ENCODE measurements at regions not wholly inside any gene's neighbourhood (a gene's known extent, or its start where the extent isn't known, plus 50 kb on each side); places are given as distances from the start of the nearest gene placed in this dataset.

GRCh38 chr16:73171380-73171779, 123.5 kb upstream of the ZFHX3 start:
- no peak for TF ChIP-seq POLR2A (IDR thresholded peaks at IDR 0.05; ENCODE audit: low read length)
- no peak for TF ChIP-seq GATA1 (IDR thresholded peaks at IDR 0.05; ENCODE audit: low read depth, low read length)
- no peak for DNase-seq

GRCh38 chr16:73170612-73171038, 122.7 kb upstream of the ZFHX3 start:
- DNase-seq = no peak
- TF ChIP-seq GATA1 (IDR thresholded peaks at IDR 0.05; ENCODE audit: low read depth, low read length) (no peak), POLR2A (IDR thresholded peaks at IDR 0.05; ENCODE audit: low read length) (no peak)

GRCh38 chr16:73166947-73167550, 119.1 kb upstream of the ZFHX3 start:
- TF ChIP-seq GATA1 (IDR thresholded peaks at IDR 0.05; ENCODE audit: low read depth, low read length) (no peak), POLR2A (IDR thresholded peaks at IDR 0.05; ENCODE audit: low read length) (no peak)
- DNase-seq = no peak

- no peak for TF ChIP-seq POLR2A (IDR thresholded peaks at IDR 0.05; ENCODE audit: low read length)
- DNase-seq = no peak
Measured at GRCh38 chr16:73166441-73166851, 118.5 kb upstream of the ZFHX3 start.

- DNase-seq = no peak
- TF ChIP-seq POLR2A (IDR thresholded peaks at IDR 0.05; ENCODE audit: low read length) = no peak
Measured at GRCh38 chr16:73163238-73163815, 115.4 kb upstream of the ZFHX3 start.

GRCh38 chr16:73161977-73162376, 114.0 kb upstream of the ZFHX3 start:
- no peak for TF ChIP-seq GATA1 (IDR thresholded peaks at IDR 0.05; ENCODE audit: low read depth, low read length)
- TF ChIP-seq POLR2A (IDR thresholded peaks at IDR 0.05; ENCODE audit: low read length) = no peak
- DNase-seq = no peak

GRCh38 chr16:73159296-73159695, 111.4 kb upstream of the ZFHX3 start:
- TF ChIP-seq GATA1 (IDR thresholded peaks at IDR 0.05; ENCODE audit: low read depth, low read length) (no peak), POLR2A (IDR thresholded peaks at IDR 0.05; ENCODE audit: low read length) (no peak)
- DNase-seq = no peak

GRCh38 chr16:73157861-73158260, 109.9 kb upstream of the ZFHX3 start:
- TF ChIP-seq POLR2A (IDR thresholded peaks at IDR 0.05; ENCODE audit: low read length) (no peak), GATA1 (IDR thresholded peaks at IDR 0.05; ENCODE audit: low read depth, low read length) (no peak)
- no peak for DNase-seq

GRCh38 chr16:73154063-73154870, 106.3 kb upstream of the ZFHX3 start:
- DNase-seq = no peak

GRCh38 chr16:73152386-73153125, 104.6 kb upstream of the ZFHX3 start:
- TF ChIP-seq GATA1 (IDR thresholded peaks at IDR 0.05; ENCODE audit: low read depth, low read length) = no peak
- no peak for TF ChIP-seq POLR2A (IDR thresholded peaks at IDR 0.05; ENCODE audit: low read length)

More at GRCh38 chr16:73154063-73154870, 106.3 kb upstream of the ZFHX3 start:
- TF ChIP-seq GATA1 (IDR thresholded peaks at IDR 0.05; ENCODE audit: low read depth, low read length) (no peak), POLR2A (IDR thresholded peaks at IDR 0.05; ENCODE audit: low read length) (no peak)

GRCh38 chr16:73151941-73152340, 104.0 kb upstream of the ZFHX3 start:
- TF ChIP-seq POLR2A (IDR thresholded peaks at IDR 0.05; ENCODE audit: low read length) = no peak
- TF ChIP-seq GATA1 (IDR thresholded peaks at IDR 0.05; ENCODE audit: low read depth, low read length) = no peak
- no peak for DNase-seq

More at GRCh38 chr16:73152386-73153125, 104.6 kb upstream of the ZFHX3 start:
- no peak for DNase-seq

GRCh38 chr16:73151225-73151624, 103.3 kb upstream of the ZFHX3 start:
- no peak for DNase-seq
- TF ChIP-seq POLR2A (IDR thresholded peaks at IDR 0.05; ENCODE audit: low read length) (no peak), GATA1 (IDR thresholded peaks at IDR 0.05; ENCODE audit: low read depth, low read length) (no peak)

GRCh38 chr16:73150786-73151185, 102.9 kb upstream of the ZFHX3 start:
- TF ChIP-seq POLR2A (IDR thresholded peaks at IDR 0.05; ENCODE audit: low read length) (no peak), GATA1 (IDR thresholded peaks at IDR 0.05; ENCODE audit: low read depth, low read length) (no peak)
- DNase-seq = no peak

GRCh38 chr16:73149334-73149733, 101.4 kb upstream of the ZFHX3 start:
- no peak for DNase-seq
- TF ChIP-seq POLR2A (IDR thresholded peaks at IDR 0.05; ENCODE audit: low read length) (no peak), GATA1 (IDR thresholded peaks at IDR 0.05; ENCODE audit: low read depth, low read length) (no peak)
